D721Med (cell line): ENCODE measurements at regions not wholly inside any gene's neighbourhood (a gene's known extent, or its start where the extent isn't known, plus 50 kb on each side); places are given as distances from the start of the nearest gene placed in this dataset.

Experiments
- DNase-seq: peaks from one replicate; pipeline ENCODE4 v3.0.0; 2011; ENCODE audit warnings: low spot score; ENCODE audit not compliant: insufficient read length
- FAIRE-seq: peaks from 2 replicates; lab custom pipeline; 2011; peaks lifted over from hg19 to GRCh38; lab: Jason Lieb, UNC
- TF ChIP-seq, protein P1 (sequence below): IDR thresholded peaks from 2 replicates; pipeline ENCODE4 v1.5.1; 2012; ENCODE audit warnings: mild to moderate bottlenecking, control low read depth; ENCODE audit not compliant: insufficient read depth; ENCODE audit errors: missing control alignments

DNA sequence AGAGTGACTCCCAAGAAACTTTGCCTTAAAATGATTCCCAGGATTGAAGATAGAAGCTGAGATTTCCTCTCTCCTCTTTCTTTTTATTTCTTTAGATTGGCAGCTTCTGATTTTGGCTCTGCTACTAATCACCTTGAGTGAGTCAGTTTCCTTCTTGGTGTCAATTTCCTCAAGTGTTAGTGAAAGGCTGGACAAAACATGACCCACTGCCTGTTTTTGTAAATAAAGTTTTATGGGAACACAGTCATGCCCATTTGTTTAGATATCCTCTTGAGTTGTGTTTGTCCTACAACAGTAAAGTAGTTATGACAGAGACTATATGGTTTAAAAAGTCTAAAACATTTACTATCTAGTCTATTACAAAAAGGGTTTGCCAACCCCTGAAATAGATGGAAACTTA, 227.2 kb upstream of the TBX3 start:
- DNase-seq (no peak), FAIRE-seq (no peak)
- TF ChIP-seq, protein P1, sequence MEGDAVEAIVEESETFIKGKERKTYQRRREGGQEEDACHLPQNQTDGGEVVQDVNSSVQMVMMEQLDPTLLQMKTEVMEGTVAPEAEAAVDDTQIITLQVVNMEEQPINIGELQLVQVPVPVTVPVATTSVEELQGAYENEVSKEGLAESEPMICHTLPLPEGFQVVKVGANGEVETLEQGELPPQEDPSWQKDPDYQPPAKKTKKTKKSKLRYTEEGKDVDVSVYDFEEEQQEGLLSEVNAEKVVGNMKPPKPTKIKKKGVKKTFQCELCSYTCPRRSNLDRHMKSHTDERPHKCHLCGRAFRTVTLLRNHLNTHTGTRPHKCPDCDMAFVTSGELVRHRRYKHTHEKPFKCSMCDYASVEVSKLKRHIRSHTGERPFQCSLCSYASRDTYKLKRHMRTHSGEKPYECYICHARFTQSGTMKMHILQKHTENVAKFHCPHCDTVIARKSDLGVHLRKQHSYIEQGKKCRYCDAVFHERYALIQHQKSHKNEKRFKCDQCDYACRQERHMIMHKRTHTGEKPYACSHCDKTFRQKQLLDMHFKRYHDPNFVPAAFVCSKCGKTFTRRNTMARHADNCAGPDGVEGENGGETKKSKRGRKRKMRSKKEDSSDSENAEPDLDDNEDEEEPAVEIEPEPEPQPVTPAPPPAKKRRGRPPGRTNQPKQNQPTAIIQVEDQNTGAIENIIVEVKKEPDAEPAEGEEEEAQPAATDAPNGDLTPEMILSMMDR, result no peak

DNA sequence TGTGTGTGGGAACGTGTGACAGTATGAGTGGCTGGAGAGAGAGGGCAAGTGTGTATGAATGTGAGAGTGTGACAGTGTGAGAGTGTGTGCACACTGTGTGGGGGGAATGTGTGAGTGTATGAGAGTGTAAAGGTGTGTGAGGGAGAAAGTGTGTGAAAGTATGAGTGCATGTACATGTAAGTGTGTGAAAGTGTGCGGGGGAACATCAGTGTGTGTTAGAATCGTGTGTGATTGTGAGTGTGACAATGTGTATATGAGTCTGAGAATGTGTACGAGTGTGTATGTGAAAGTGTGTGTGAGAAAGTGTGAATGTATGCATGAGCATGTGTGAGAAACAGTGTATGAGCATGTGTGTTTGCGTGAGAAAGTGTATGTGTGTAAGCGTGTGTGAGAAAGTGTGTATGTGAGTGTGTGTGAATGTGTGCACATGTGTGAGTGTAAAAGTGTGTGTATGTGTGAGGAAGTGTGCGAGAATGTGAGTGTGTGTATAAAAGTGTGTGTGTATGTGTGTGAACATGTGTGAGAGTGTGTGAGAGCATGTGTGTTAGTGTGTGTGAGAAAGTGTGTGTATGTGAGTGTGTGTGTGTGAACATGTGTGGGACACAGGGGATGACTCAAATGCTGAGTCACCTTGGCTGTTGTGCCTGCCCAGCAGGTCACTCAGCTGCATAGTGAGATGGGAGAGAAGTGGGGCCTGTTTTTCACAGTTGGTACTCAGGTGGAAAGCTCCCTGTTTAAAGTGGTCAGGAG, 220.5 kb upstream of the TBX3 start:
- DNase-seq (no peak), FAIRE-seq (no peak)
- TF ChIP-seq, protein P1, result no peak

DNA sequence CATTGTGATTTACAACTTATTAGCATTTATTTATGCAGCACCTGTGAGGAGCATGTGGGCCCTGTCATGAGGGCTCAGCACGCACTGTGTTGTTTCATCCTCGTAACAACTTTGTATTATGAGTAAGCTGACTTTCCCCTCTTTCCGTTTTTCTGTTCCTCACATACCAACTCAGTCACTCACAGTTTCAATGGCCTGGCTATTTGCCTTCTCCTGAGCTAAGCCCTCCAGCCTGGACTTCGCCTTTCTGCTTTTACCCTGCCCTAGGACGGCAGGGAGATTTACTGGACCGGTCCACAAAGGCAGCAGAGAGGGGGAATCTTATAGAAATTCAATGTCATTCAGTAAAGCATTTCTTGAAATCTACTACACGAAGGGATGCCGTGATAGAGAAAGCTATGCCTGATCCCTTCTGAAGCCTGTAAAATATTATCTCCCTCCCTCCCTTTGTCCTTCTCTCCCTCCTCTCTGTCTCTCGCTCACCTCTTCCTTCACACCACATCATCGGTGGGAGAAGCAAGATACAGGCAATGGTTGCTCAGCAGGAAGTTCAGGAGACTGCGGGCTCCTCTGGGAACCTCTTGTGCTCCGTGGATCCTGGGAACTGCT, 219.2 kb upstream of the TBX3 start:
- DNase-seq, result no peak
- TF ChIP-seq, protein P1, result no peak
- no peak for FAIRE-seq

DNA sequence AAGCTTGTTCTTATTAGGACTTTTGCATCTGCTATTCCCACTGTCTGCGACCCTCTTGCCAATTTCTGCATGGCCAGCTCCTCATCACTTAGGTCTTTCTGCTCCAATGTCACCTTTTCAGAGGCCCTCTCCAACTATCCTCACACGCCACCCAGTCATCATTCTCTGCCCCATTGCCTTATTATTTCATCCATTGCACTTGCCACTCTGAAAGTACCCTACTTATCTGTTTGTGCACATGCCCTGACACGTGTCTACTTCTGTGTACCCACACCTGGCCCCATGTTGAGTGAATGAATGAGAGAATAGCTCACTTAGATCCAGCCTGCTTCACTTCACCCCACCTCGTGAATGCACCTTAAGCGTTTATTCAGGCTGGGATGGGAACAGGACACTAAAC, 218.7 kb upstream of the TBX3 start:
- FAIRE-seq (no peak), DNase-seq (no peak)
- TF ChIP-seq, protein P1, result no peak

DNA sequence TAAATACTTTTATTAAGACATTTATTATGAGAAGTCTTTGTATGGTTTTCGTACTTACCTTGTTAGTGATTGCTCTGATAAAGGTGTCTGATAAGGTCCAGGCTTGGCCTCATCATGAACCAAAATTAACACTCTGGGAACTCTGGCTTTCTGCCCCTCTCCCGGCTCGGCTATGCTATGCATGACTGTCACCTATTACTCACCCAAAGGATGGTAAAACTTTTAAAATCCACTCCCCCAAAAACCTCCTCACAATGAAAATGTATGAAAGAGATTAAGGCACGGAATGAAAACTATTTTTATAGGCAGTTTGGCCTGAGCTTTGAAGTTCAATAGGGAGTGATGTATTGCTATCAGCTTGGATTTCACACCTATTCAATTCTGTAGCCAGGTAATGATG, 217.3 kb upstream of the TBX3 start:
- TF ChIP-seq, protein P1, result no peak
- FAIRE-seq, result no peak
- no peak for DNase-seq

- TF ChIP-seq, protein P1, result no peak
- DNase-seq, result no peak
- FAIRE-seq, result no peak
Observed at GRCh38 chr12:114898159-114898558, 214.2 kb upstream of the TBX3 start.

DNA sequence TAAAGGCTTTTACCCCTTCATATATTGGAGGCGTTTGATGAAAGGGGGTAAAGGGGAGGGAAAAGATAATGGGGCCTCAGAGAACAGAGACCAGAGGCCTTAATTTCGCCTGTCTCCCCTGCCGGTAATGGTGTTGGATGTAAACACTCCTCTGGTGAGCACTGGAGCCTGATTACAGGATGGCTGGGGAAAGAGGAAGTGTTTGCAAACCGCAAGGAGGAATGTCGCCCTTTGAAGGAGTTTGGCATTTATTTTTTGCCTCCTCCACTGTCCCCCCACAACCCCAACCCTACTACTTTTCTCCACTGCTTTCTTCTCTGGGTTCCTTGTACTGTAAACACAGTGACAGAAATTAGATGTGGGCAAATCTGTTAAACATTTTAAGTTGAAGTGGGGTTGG, 211.9 kb upstream of the TBX3 start:
- no peak for FAIRE-seq
- DNase-seq, result no peak
- TF ChIP-seq, protein P1, result no peak
